Urinary bladder (tissue), 3 donors: ENCODE measurements at regions not wholly inside any gene's neighbourhood (a gene's known extent, or its start where the extent isn't known, plus 50 kb on each side); places are given as distances from the start of the nearest gene placed in this dataset.

Experiments used
- DNase-seq: peaks from one replicate; pipeline ENCODE4 v3.0.0-alpha.2; 2015; ENCODE audit errors: extremely low spot score
- H3K27ac ChIP-seq: one replicate; pipeline ENCODE4 v1.5.1; 2013; ENCODE audit warnings: low read depth, mild to moderate bottlenecking, moderate library complexity
- H3K36me3 ChIP-seq: one replicate; pipeline ENCODE4 v1.6.1; 2013; ENCODE audit warnings: mild to moderate bottlenecking, moderate library complexity; ENCODE audit not compliant: insufficient read depth
- H3K4me1 ChIP-seq: one replicate; pipeline ENCODE4 v1.6.1; 2013; ENCODE audit warnings: mild to moderate bottlenecking, moderate library complexity; ENCODE audit not compliant: insufficient read depth
- H3K4me3 ChIP-seq: one replicate; pipeline ENCODE4 v1.5.1; 2013; ENCODE audit warnings: low read depth, low read length
- WGBS: extraction: QIAGEN DNeasy Blood & Tissue Kit; methylation state at CpG from one replicate; pipeline ENCODE4 v1.1.7; 2013; 5-methylcytosine and 5-hydroxymethylcytosine counted together
- donor health status: healthy with polysubstance abuse.
- donor health status: healthy.

DNA sequence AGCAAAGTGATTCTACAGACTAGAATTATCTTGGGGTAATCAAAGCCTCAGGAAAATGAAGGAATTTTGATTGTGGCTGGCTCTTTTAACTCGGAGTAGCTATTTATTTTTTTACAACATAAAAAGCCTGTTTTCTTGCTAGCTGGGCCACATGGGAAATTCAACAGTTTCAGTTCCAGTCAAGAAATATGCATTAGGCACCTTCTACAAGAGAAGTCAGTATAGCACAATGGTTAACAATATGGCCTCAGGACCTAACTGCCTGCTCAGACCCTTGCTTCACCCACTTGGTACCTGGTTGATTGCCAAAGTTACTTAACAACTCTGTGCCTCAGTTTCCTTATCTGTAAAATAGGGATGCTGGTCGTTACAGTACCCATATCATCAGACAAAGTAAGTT, 586.2 kb downstream of the ZNF608 start:
- no peaks in the 10 kb centered on the region for H3K4me1 ChIP-seq
- no peak overlapping the region for H3K27ac ChIP-seq
- 64% methylated on average over 2 of the region's 2 CpGs for WGBS
- no peak for DNase-seq
- no peak overlapping the region for H3K4me3 ChIP-seq
- no peaks in the 10 kb centered on the region for H3K36me3 ChIP-seq

- Histone ChIP-seq H3K27ac (no peak overlapping the region), H3K4me3 (no peak overlapping the region), H3K36me3 (no peaks in the 10 kb centered on the region), H3K4me1 (no peaks in the 10 kb centered on the region)
- DNase-seq: no peak
- WGBS: 43% methylated on average over 2 of the region's 2 CpGs
Observed at GRCh38 chr5:124157320-124157719, 589.1 kb downstream of the ZNF608 start.

DNA sequence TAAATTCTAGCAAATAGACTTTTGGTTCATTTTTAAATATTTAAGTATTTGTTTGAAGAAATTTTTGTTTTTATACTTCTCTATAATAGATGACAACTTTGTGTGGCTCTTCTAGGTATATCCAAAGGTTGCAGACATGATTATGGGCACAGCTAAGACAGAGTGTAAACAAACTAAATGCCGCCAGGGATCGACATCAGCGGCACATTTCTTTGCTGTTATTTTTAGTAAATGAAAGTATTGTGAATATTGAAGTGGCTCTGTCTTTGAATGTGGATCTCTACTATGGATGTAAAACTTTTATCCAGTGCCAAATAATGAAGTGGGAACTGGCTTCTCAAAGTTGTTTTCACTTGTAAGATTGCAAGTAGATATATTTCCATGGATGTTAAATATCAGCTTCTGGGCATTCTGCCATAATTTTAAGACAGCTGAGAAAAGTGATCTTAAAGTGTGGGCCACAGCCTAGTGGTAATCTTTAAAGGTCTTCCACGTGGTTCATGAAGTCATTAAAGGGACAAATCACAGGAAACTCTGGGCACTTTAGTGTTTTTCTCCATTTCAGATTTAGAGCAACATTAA, 589.9 kb downstream of the ZNF608 start:
- no peaks in the 10 kb centered on the region for H3K36me3 ChIP-seq
- H3K27ac ChIP-seq: no peak overlapping the region
- no peaks in the 10 kb centered on the region for H3K4me1 ChIP-seq
- WGBS: 11% methylated on average over 4 of the region's 4 CpGs
- no peak for DNase-seq
- H3K4me3 ChIP-seq: no peak overlapping the region

- 98% methylated on average over 1 of the region's 1 CpG for WGBS
- DNase-seq: no peak
- Histone ChIP-seq H3K4me3 (no peak overlapping the region), H3K27ac (no peak overlapping the region), H3K4me1 (no peaks in the 10 kb centered on the region), H3K36me3 (no peaks in the 10 kb centered on the region)
Observed at GRCh38 chr5:124154714-124155113, 591.7 kb downstream of the ZNF608 start.

DNA sequence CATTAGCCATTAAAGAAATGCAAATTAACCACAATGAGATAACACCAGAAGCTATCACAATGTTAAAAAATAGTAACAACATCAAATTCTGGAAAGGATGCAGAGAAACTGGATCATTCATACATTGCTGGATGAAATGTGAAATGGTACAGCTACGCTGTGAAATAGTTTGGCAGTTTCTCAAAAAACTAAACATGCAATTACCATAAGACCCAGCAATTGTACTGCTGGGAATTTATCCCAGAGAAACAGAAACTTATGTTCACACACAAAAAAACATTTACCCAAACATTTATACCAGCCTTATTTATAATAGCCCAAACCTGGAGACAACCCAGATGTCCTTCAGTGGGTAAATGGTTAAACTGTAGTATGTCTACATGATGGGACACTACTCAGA, 592.9 kb downstream of the ZNF608 start:
- H3K4me3 ChIP-seq: no peak overlapping the region
- 89% methylated on average over 1 of the region's 1 CpG for WGBS
- H3K4me1 ChIP-seq: no peaks in the 10 kb centered on the region
- H3K27ac ChIP-seq: no peak overlapping the region
- DNase-seq: no peak
- no peaks in the 10 kb centered on the region for H3K36me3 ChIP-seq

DNA sequence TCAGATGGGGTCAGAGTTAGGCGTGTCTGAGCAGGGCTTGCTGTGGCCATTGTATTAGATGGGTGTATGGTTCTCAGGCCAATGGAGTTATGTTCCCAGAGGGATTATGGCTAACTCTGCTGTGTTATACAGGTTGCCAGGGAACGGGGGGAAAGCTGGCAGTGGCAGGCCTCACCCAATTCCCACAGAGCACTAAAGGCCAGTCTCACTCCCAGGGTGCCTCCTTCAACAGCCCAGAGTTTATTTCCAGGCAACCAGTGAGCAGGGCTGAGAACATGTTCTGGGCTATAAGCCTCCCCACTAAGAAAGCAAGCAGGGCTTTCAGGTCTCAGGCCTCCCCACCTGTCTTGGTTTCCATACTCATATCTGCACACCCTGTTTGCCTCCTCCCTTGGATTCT, 597.9 kb downstream of the ZNF608 start:
- no peak overlapping the region for H3K4me3 ChIP-seq
- WGBS: 93% methylated on average over 2 of the region's 2 CpGs
- DNase-seq: no peak
- no peak overlapping the region for H3K27ac ChIP-seq
- H3K4me1 ChIP-seq: no peaks in the 10 kb centered on the region
- H3K36me3 ChIP-seq: no peaks in the 10 kb centered on the region

GRCh38 chr5:124140060-124140459, 606.4 kb downstream of the ZNF608 start:
- no peak for DNase-seq
- Histone ChIP-seq H3K4me1 (peaks cover 1% of the 10 kb centered on the region), H3K27ac (no peak overlapping the region), H3K4me3 (no peak overlapping the region), H3K36me3 (no peaks in the 10 kb centered on the region)

DNA sequence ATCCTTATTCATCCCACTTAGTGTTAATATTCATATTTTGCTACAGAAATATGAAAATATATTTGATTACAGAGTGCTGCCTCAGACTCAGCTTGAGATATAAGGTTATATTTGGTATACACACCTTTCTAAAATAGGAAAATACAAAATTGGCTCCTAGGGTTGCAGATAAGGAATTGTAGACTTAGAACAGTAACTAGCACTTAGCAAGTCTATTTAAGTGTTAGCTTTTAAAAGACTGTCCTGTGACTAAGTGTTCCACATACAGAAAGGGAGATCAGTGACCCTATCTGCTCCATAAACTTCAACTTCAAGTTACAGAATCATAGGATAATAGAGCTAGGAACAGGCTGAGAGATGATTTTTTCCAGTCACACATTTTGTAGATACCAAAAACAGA, 607.0 kb downstream of the ZNF608 start:
- Histone ChIP-seq H3K4me1 (peaks cover 1% of the 10 kb centered on the region), H3K36me3 (no peaks in the 10 kb centered on the region), H3K27ac (no peak overlapping the region), H3K4me3 (no peak overlapping the region)
- DNase-seq: no peak

GRCh38 chr5:124136609-124137008, 609.8 kb downstream of the ZNF608 start:
- Histone ChIP-seq H3K4me1 (peaks cover 1% of the 10 kb centered on the region), H3K27ac (no peak overlapping the region), H3K4me3 (no peak overlapping the region), H3K36me3 (no peaks in the 10 kb centered on the region)
- DNase-seq: no peak
- WGBS: 64% methylated on average over 2 of the region's 2 CpGs

GRCh38 chr5:124134941-124135340, 611.5 kb downstream of the ZNF608 start:
- Histone ChIP-seq H3K36me3 (no peaks in the 10 kb centered on the region), H3K4me3 (no peak overlapping the region), H3K27ac (no peak overlapping the region), H3K4me1 (peaks cover 1% of the 10 kb centered on the region)
- WGBS: 49% methylated on average over 2 of the region's 2 CpGs
- no peak for DNase-seq

DNA sequence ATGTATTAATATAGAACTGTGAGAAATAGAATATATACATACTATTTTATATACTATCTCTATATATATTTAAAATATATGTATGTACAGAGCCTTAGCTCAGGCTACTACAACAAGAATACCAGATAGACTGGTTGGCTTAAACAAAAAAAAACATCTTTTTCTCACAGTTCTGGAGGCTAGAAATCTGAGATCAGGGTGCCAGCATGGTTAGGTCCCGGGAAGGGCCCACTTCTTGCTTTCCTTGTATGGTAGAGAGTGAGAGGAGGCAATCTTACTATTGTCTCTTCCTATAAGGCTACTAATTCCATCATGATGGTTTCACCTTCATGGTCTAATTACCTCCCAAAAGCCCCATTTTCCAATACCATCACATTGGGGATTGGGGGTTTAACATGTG, 613.0 kb downstream of the ZNF608 start:
- no peak overlapping the region for H3K4me3 ChIP-seq
- no peaks in the 10 kb centered on the region for H3K36me3 ChIP-seq
- WGBS: 98% methylated on average over 1 of the region's 1 CpG
- DNase-seq: no peak
- H3K27ac ChIP-seq: no peak overlapping the region
- H3K4me1 ChIP-seq: peaks cover 1% of the 10 kb centered on the region

- no peak for DNase-seq
- Histone ChIP-seq H3K4me3 (no peak overlapping the region), H3K4me1 (peaks cover 1% of the 10 kb centered on the region), H3K27ac (no peak overlapping the region), H3K36me3 (no peaks in the 10 kb centered on the region)
Observed at GRCh38 chr5:124132843-124133242, 613.6 kb downstream of the ZNF608 start.

DNA sequence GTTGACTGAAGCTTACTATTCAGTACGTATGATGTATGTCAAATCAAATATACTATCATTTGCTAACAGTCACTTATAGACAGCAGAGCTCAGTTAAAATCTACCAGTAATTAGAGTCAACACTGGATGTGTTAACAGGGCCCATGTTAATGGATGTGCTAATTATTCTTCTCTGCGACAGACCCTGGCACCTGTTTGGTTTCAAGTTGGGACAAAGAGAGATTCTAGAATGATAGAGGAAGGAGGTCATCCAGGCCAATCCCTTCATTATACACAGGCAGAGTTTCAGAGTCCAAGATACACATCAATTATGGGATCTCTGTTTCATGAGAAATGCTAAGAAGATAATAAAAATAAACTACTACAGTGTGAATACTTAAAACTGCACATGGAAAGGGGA, 615.0 kb downstream of the ZNF608 start:
- WGBS: 89% methylated on average over 2 of the region's 2 CpGs
- H3K27ac ChIP-seq: no peak overlapping the region
- no peak overlapping the region for H3K4me3 ChIP-seq
- H3K36me3 ChIP-seq: no peaks in the 10 kb centered on the region
- H3K4me1 ChIP-seq: peaks cover under 1% of the 10 kb centered on the region
- no peak for DNase-seq

GRCh38 chr5:124130816-124131215, 615.6 kb downstream of the ZNF608 start:
- H3K4me3 ChIP-seq: no peak overlapping the region
- WGBS: 92% methylated on average over 6 of the region's 6 CpGs
- no peaks in the 10 kb centered on the region for H3K36me3 ChIP-seq
- DNase-seq: no peak
- no peaks in the 10 kb centered on the region for H3K4me1 ChIP-seq
- no peak overlapping the region for H3K27ac ChIP-seq

DNA sequence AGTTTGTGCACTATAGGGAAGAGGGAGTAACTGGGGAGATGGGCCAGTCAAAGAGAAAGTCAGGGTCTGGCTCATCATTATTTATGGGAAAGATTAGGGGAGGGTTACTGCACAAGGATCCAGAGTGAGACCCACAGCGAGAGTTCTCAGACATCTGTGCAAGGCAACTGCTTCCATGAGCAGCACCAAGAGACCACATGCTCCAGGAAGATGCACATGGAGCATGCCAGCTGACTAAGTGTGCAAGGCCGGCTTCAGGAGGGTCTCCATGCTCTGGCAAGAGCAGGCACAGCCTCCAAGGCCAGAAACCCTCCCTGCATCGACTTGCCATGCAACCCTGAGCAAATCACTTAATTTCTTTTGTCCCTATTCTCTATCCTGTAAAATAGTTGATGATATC, 616.9 kb downstream of the CSNK1G3 start:
- no peaks in the 10 kb centered on the region for H3K36me3 ChIP-seq
- DNase-seq: no peak
- no peak overlapping the region for H3K4me3 ChIP-seq
- WGBS: 94% methylated on average over 3 of the region's 3 CpGs
- H3K4me1 ChIP-seq: no peaks in the 10 kb centered on the region
- H3K27ac ChIP-seq: no peak overlapping the region
